GM19452 (cell line): ENCODE measurements at regions not wholly inside any gene's neighbourhood (a gene's known extent, or its start where the extent isn't known, plus 50 kb on each side); places are given as distances from the start of the nearest gene placed in this dataset.

ENCODE experiments used
- ATAC-seq: cut with Tn5 transposase; IDR thresholded peaks from one replicate; pipeline ENCODE4 v1.9.1; 2021; ENCODE audit not compliant: unreplicated experiment

DNA sequence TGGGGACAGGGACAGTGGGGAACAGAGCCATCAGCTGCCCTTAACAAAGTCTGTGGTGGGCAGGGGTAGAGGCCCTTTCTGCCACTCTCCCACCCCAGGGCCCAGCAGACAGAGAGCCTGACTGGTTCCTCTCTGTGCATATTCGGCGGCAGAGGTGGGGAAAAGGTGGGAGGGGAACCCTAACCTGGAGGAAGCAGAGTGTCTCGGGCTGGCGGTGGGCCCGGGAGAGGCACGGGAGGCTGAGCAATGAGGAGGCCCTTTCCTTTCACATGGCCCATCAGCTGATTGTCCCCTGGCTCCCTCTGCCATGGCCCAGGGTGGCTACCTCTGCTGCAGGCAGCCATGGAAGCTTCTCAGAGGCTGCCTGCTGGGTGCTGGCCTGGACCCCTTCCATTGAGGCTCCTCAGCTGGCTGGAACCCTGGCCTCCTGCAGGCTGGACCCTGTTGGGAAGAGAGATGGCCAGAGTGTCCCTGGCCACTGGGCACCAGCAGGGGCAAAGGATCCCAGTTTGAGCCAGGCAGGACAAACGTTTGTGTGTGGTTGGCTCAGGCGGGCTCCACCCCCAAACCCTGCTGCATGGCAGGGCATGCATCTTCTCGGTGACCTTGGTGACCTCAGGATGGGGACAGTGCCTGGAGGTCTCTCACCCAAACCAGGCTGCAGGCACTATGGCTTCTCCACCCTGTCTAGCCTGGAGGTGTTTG is 202.8 kb upstream of the ZNF536 start:
- no peak for ATAC-seq

DNA sequence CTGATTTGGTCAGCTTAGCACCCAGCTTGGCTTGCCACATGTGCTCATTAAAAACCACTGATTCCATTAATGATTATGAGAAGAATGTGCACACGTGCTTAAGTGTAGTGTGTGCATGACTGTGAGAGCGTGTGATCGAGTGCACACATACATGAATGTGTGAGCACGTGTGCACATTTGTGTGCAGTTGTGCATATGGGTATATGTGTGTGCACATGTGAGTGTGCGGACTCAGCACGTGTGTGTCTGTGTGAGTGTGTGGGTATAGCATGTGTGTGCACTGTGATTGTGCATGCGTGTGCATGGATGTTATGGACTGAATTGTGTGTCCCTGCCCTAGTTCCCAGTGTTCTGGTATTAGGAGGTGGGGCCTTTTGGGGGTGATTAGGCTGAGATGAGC is 202.1 kb upstream of the ZNF536 start:
- ATAC-seq: no peak

DNA sequence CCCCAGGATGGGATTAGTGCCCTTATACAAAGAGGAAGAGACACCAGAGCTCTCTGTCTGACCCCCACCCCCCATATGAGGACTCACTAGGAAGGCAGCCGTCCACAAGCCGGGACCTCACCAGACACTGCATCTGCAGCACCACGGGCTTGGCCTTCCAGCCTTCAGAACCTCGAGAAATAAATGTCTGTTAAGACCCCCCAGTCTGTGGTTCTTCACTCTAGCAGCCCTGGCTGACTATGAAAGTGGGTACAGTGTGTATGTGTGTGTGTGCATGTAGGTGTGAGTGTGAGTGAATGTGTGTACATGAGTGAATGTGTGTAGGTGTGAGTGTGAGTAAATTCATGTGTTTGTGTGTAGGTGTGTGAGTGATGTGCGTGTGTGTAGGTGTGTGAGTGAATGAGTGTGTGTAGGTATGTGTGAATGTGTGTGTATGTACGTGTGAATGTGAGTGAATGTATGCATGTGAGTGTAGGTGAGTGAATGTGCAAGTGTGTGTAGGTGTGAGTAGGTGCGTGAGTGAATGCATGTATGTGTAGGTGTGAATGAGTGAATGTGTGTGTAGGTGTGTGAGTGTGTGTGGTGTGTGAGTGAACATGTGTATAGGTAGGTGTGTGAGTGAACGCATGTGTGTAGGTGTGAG is 201.6 kb upstream of the ZNF536 start:
- ATAC-seq: no peak

DNA sequence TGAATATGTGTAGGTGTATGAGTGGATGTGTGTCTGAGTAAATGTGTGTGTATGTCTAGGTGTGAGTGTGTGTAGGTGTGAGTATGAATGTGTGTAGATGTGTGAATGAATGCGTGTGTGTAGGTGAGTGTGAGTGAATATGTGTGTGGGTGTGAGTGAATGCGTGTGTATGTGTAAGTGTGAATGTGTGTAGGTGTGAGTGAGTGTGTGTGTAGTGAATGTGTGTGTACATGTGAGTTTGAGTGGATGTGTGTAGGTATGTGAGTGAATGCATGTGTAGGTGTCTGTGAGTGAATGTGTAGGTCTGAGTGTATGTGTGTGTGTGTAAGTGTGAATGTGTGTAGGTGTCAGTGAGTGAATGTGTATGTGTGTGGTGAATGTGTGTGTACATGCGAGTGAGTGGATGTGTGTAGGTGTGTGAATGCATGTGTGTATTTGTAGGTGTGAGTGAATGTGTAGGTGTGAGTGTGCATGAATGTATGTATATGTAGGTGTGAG is 201.0 kb upstream of the ZNF536 start:
- ATAC-seq: no peak

DNA sequence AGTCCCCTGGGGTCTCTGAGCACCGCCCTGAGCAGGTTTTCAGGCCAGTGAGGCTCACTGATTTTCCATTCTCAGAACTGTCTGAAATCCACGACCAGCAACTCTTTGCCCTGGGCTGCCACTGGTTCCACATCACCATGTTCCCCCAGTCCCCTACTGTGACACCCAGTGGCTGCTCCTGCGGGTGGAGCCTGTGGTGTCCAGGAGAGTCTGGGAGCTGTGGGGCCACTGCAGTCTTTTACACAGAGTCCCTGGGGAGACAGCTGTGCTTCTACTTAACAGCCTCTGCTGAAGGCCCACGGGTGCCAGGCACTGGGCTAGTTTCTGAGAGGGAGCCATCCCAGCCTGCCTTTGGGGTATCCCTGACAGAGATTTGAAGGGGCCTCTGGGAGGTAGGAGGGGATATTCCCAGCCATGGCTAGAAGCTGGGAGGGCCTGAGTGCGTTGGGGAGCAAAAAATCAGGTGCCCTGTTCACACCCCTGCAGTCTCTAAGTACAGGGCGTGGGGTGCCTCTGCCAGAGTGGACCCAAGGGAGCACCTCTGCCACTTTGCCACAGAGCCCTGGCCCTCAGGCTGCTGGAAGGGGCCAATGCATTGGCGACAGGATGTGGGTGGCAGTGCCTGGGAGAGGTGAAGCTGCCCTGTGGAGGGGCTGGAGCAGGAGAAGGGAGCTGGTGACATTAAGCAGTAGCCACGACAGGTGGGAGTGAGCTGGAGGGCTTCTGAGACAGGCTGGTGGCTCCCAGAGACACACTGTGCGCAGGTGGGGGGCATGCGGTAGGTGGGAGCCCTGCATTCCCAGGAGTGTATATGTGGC is 200.2 kb upstream of the ZNF536 start:
- no peak for ATAC-seq

DNA sequence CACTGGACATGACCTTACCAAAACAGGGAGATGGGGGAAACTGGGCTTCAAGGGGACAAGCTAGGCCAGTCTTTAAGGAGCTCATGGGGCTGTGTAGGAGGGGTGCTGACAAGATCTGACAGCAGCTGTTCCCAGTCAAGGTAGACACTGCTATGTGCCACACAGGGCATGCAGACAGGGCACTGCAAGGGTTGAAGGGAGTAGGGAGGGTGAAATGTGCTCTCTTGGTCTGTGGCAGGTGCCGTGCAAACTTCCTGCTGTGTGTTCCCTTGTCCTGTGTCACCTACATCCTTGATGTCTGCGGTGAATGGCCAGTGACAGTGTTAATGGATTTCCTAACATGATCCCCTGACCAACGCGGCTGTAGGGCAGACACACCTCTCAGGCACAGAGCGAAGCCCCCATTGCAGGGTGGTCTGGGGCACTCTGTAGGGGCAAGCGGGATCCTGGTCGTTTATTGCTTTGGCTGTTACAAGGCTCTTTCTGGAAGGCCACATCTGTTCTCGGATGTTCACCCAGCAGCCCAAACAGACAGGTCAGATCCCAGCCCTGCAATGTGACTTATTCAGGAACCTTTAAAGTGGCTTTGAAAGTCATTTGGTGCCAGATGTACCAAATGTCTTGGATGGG is 199.5 kb upstream of the ZNF536 start:
- ATAC-seq: no peak

DNA sequence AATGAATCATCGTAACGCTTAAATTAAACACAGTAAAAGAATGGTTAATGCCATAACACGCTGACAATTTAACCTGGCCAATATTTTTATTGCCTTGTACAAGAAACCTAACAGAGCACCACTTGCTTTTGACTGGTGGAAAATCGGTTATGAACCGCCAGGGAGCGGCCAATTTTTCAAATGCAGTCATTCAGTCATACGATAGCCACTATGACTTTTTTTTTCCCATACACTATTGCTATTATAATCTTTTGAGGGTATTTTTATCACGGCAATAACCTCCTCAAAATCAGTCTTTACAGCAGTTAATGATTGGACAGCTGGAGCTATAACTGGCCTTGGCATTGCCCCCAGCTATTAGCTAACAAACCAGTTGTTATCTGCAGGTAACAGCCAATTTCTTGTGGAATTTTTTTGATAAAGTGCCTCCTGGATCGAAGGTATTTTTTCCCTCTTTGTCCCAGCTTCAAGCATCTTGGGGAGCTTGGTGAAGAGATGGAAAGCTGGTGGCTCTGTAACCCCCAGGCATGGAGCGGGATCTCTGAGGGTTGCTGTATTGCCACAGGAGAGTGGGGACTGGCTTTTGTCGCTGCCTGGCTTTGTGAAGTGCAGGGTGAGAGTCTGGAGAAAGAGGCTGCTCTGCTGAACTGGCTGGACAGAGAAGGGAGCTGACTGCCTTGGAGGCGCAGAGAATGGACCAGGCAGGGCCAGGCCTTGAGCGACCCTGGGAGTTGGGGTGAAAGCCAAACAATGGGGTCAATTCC is 198.4 kb upstream of the ZNF536 start:
- no peak for ATAC-seq

DNA sequence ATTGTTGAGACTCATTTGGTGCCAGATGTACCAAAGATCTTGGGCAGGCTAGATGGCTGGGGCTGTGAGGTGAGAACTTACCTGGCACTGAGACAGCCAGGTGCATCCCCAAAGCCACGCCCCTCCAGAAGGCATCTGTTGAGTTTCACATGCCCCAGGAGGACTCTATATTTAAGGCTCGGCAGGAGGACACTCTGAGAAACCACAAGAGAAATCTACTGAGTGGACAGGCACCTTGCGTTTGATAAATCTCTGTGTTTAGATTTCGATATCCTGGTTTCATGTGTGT is 197.9 kb upstream of the ZNF536 start:
- no peak for ATAC-seq

DNA sequence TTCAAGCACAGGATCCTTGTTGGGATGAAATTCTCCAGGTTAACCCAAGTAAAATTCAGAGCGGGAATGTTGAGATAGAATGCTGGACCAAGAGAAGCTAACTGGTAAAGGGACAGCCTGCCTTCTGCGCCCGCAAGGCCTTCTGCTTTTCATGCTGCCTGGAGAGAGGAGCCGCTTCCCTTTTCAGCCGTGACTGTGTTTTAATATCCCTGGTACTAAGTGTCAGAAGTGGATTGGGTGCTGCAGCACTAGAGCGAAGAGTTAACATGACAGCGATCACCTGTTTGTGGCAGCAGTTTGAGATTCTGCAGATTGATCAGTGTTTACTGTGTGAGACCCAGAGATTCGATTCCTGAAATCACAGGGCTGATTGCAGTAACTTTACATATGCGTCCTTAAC is 197.4 kb upstream of the ZNF536 start:
- ATAC-seq: no peak

DNA sequence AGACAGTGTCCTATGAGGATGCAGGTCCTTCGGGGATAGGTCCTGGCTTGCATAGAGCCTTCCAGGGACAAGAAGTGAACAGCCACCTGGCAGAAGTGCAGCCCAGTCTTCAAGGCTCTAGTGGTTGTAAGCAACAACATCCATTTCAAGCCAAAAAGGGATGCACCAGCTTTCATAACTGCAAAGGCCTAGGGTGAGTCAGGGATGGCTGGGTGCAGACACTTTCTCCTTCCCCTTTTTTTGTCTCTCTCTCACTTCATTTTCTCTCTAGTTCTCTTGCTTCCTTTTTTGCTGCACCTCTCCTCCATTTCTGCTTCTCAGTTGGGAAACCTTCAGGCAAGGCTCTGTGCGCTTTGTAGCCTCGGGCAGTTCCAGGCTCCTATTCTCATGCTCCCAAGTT is 196.2 kb upstream of the ZNF536 start:
- ATAC-seq: no peak

DNA sequence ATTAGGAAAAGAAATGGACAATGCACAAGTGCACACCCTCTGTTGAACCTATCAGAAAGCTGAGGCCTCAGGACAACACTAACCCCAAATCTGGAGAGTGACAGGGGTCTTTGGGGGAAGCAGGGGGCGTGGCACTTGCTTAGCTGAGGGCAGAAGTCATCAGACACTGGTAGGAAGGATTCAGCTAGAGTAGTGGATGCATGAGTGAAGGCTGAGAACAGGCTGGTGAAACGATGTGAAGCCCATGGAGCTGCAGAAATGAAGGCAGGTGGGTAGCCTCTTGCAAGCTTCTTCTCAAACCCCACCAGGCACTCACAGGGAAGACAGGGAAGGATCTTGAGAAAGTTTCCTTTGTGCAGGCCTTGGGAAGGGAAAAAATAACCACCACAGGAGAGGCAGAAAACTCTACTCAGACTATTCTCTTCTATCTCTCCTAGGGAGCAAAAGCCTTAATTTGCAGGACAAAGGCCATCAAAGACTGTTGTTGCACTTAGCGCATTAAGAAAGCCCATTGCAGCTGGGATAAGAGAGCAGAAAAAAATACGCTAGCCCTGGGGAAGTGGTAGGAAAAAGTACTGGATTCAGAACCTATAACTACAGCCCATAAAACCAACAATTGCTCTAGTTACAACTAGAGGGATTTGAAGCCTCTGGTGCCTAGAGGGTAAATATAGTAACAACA is 193.3 kb upstream of the ZNF536 start:
- ATAC-seq: no peak

DNA sequence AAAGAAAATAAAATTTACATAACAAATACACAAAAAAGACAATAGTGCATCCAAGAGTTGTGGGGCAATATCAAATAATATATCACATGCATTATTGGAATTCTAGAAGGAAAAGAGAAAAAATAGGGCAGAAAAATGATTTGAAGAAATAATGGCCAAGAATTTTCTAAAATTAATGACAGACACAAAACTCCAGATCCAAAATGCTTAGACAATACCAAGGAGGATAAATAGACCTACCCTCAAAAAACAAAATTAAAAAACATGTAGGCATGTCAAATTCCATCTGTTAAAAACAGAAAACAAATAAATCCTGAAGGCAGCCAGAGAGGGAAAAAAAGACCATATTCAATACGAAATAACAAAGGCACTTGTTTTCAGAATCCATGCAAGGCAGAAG is 191.5 kb upstream of the ZNF536 start:
- ATAC-seq: no peak

DNA sequence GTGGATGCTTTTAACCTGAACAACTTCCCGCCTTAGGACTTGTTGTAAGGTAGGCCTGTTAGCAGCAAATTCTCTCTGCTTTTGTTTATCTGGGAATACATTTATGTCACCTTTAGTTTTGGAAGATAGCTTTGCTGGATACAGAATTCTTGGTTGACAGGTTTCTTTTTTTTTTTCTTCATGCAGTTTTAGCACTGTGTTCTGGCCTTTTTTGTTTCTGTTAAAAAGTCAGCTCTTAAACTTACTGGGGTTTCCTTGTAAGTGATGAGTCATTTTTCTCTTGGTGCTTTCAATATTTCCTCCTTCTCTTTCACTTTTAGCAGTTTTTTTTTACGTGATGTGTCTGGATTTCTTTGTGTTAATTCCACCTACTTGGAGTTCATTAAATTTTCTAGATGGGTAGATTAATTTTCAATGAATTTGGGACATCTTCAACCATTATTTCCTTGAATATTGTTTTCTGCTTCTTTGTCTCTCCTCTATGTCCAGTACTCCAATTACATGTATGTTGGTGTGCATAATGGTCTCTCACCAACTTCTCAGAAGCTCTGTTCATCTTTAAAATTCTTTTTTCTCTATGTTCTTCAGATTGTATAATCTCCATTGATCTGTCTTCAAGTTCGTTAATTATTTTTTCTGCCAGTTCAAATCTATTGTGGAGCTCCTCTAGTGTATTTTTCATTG is 188.2 kb upstream of the ZNF536 start:
- ATAC-seq: no peak

DNA sequence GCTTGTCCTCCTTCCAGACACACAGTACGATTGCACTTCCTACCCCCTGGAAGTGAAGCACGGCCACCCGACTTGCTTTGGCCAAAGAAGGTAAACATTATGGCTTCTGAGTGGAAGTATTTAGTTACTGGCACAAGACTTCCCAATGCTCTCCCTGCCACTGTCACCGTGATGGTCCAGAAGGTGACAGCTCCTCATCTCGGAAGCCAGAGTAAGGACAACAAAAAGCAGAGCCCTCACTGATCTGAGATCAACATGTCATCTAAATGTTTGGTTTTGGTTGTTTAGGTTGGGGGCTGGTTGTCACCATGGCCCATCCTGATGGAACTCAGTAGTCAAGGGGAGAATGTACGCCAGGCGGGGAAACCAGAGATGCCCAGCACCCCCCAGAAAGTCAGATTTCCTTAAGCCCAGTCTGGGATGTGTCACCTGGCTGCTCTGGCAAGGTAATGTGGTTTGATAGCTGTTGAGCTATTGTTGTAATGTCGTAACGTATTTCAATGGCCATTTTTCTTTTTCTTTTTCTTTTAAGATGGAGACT is 170.1 kb upstream of the ZNF536 start:
- no peak for ATAC-seq

DNA sequence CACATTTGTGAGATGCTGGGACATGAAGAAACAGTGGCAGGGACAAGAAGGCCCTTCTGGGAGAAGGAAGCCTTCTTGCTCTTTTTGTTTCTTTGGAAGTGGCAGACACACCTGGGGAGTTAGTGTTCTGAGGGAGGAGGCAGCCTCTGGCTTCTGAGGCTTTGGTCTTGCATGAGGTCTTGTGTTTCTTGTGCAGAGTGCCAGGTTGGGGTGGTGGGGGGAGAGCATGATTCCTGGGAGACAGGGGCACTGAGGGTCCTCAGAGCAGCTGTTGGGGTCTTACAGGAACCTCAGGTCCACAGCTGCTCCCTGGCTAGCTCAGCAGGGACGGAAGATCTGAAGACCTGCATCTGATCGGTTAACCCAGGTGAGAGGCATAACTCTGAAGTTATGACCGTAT is 167.5 kb upstream of the ZNF536 start:
- ATAC-seq: no peak

DNA sequence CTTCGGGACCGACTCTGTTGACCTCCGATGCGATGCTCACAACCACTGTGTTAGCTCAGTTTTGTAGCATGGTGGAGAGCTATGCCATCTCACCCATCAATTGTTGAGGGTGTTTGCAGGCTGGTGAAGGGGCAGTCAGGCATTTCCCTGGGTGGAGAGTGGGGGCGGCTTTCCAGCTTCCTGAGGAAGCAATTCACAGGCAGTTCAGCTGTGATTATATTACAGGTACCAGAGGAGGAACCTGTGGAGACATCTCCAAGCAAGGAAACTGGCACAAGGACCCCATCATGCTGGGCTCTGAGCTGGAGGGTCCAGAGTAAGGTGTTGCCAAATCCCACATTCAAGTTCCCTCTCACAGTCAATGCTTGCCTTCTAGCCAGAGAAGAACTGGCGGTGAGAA is 166.0 kb upstream of the ZNF536 start:
- no peak for ATAC-seq

DNA sequence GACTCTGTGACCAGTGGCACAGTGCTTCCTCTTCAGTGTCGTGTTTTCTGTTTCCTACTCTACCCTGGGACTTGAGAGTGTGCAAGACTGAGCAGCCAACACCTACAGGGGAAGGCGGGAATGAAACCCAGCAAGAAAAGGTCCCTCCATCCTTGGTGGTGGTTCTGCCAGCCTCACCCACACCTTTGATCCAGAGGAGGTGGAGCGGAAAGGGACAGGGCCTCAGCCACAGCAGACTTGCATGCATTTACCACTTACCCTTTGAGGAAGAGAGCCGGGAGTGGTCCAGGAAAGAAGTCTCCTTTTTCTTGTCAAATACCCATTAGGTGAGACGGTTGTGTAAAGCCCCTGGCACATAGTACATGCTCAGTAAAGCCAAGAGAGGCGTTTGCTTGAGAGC is 164.8 kb upstream of the ZNF536 start:
- ATAC-seq: no peak

DNA sequence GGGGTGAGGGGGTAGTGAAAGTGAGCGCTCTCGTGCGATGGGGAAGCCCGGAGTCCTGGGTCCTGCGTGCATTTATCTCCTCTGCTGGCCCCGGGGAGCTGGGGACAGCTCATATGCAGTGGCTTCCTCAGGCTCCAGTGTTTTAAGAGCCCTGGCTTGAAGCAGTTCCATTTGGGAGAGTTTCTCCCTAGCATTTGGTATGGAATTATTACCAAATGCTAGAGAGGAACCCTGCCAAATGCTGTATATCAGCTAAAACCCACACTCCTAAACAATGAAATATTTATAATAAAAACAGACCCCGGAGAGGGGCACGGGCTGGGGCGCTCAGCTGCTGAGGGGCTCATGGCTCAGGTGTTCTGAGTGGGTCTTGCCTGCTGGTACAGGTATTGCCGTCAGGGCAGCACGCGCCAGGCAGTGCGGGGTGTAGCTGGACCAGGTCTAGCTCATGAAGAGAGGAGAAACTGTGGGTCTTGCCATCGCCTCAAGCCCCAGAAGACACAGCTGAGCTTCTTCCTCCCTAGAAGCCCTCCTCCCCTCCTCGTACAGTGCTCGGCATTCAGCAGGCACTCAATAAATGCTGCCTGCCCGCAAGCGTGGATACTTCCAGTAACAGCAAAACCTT is 163.6 kb upstream of the ZNF536 start:
- no peak for ATAC-seq
